ENCODE measurements at regions not wholly inside any gene's neighbourhood (a gene's known extent, or its start where the extent isn't known, plus 50 kb on each side); places are given as distances from the start of the nearest gene placed in this dataset.

- TF ChIP-seq CTCF (IDR thresholded peaks at IDR 0.05) (no peak), ZFX (IDR thresholded peaks at IDR 0.05; ENCODE audit: borderline replicate concordance) (no peak)
Measured at GRCh38 chr3:25130724-25131520, 297.1 kb upstream of the RARB start.

GRCh38 chr3:25133588-25133987 lies 294.5 kb upstream of the RARB start:
- TF ChIP-seq ZFX (IDR thresholded peaks at IDR 0.05; ENCODE audit: borderline replicate concordance) (no peak), CTCF (IDR thresholded peaks at IDR 0.05) (no peak)
- no peak overlapping the region for H3K27ac ChIP-seq

More at GRCh38 chr3:25130724-25131520, 297.1 kb upstream of the RARB start:
- no peak overlapping the region for H3K27ac ChIP-seq

- H3K27ac ChIP-seq = no peak overlapping the region
- TF ChIP-seq ZFX (IDR thresholded peaks at IDR 0.05; ENCODE audit: borderline replicate concordance) = no peak
- no peak for TF ChIP-seq CTCF (IDR thresholded peaks at IDR 0.05)
Measured at GRCh38 chr3:25137606-25138005, 290.5 kb upstream of the RARB start.

GRCh38 chr3:25139267-25139666 lies 288.8 kb upstream of the RARB start:
- H3K27ac ChIP-seq = no peak overlapping the region
- TF ChIP-seq CTCF (IDR thresholded peaks at IDR 0.05) (no peak), ZFX (IDR thresholded peaks at IDR 0.05; ENCODE audit: borderline replicate concordance) (no peak)

GRCh38 chr3:25142609-25143355 lies 285.3 kb upstream of the RARB start:
- no peak overlapping the region for H3K27ac ChIP-seq
- TF ChIP-seq ZFX (IDR thresholded peaks at IDR 0.05; ENCODE audit: borderline replicate concordance) = no peak
- no peak for TF ChIP-seq CTCF (IDR thresholded peaks at IDR 0.05)

- no peak for TF ChIP-seq CTCF (IDR thresholded peaks at IDR 0.05)
- no peak for TF ChIP-seq ZFX (IDR thresholded peaks at IDR 0.05; ENCODE audit: borderline replicate concordance)
- H3K27ac ChIP-seq = no peak overlapping the region
Measured at GRCh38 chr3:25143356-25144025, 284.6 kb upstream of the RARB start.
